Osteocyte (in vitro differentiated cells): ENCODE measurements at regions not wholly inside any gene's neighbourhood (a gene's known extent, or its start where the extent isn't known, plus 50 kb on each side); places are given as distances from the start of the nearest gene placed in this dataset.

ENCODE experiments used
- DNase-seq: peaks from one replicate; pipeline ENCODE4 v3.0.0; 2021; ENCODE audit warnings: mixed read lengths; ENCODE audit not compliant: unreplicated experiment; ENCODE audit errors: extremely low spot score
- H3K27ac Mint-ChIP-seq: one replicate; pipeline ENCODE4 v1.8.0; 2021; ENCODE audit warnings: mild to moderate bottlenecking, mixed read lengths; ENCODE audit not compliant: unreplicated experiment
- H3K27me3 Mint-ChIP-seq: one replicate; pipeline ENCODE4 v1.8.0; 2021; ENCODE audit warnings: mixed read lengths; ENCODE audit not compliant: unreplicated experiment
- H3K36me3 Mint-ChIP-seq: one replicate; pipeline ENCODE4 v1.8.0; 2021; ENCODE audit warnings: mixed read lengths; ENCODE audit not compliant: unreplicated experiment
- H3K4me1 Mint-ChIP-seq: one replicate; pipeline ENCODE4 v1.8.0; 2021; ENCODE audit warnings: mixed read lengths; ENCODE audit not compliant: unreplicated experiment
- H3K4me3 Mint-ChIP-seq: one replicate; pipeline ENCODE4 v1.8.0; 2021; ENCODE audit warnings: mild to moderate bottlenecking, moderate library complexity, mixed read lengths; ENCODE audit not compliant: unreplicated experiment
- H3K9me3 Mint-ChIP-seq: one replicate; pipeline ENCODE4 v1.8.0; 2021; ENCODE audit warnings: mixed read lengths; ENCODE audit not compliant: unreplicated experiment
- TF ChIP-seq, protein P1 (sequence below): fragments of 200-600 bp; sonication (generic); IDR thresholded peaks from 2 replicates; pipeline ENCODE4 v1.5.0; 2021; ENCODE audit warnings: antibody characterized with exemption, mild to moderate bottlenecking, moderate library complexity

- H3K4me3 Mint-ChIP-seq, result no peak overlapping the region
- no peaks in the 10 kb centered on the region for H3K4me1 Mint-ChIP-seq
- DNase-seq, result no peak
- no peak overlapping the region for H3K27ac Mint-ChIP-seq
- TF ChIP-seq, protein P1, sequence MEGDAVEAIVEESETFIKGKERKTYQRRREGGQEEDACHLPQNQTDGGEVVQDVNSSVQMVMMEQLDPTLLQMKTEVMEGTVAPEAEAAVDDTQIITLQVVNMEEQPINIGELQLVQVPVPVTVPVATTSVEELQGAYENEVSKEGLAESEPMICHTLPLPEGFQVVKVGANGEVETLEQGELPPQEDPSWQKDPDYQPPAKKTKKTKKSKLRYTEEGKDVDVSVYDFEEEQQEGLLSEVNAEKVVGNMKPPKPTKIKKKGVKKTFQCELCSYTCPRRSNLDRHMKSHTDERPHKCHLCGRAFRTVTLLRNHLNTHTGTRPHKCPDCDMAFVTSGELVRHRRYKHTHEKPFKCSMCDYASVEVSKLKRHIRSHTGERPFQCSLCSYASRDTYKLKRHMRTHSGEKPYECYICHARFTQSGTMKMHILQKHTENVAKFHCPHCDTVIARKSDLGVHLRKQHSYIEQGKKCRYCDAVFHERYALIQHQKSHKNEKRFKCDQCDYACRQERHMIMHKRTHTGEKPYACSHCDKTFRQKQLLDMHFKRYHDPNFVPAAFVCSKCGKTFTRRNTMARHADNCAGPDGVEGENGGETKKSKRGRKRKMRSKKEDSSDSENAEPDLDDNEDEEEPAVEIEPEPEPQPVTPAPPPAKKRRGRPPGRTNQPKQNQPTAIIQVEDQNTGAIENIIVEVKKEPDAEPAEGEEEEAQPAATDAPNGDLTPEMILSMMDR, result no peak
- H3K9me3 Mint-ChIP-seq, result no peaks in the 10 kb centered on the region
- H3K27me3 Mint-ChIP-seq, result no peaks in the 10 kb centered on the region
- H3K36me3 Mint-ChIP-seq, result no peaks in the 10 kb centered on the region
Observed at GRCh38 chr18:32529722-32530420, 59.2 kb upstream of the GAREM1 start.

DNA sequence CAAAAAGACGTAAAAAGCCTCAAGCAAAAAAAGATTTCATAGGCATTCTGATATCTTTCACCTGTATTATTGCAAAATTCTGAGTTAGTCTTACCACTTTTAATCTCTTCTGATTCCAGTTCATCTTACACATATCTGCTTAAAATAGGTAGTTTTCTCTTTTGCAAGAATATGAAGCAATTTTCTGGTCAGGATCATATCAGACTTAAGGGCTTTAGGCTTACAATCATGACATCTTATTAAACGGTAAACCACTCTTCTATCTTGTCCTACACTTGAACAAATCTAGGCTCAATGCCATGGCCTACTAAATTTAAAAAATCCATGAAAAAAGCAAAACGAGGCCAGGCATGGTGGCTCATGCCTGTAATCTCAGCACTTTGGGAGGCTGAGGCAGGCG, 50.1 kb upstream of the GAREM1 start:
- Mint-ChIP-seq H3K4me3 (no peak overlapping the region), H3K27me3 (peaks cover 25% of the 10 kb centered on the region), H3K4me1 (no peaks in the 10 kb centered on the region), H3K36me3 (no peaks in the 10 kb centered on the region), H3K9me3 (no peaks in the 10 kb centered on the region), H3K27ac (no peak overlapping the region)
- DNase-seq, result no peak
- TF ChIP-seq, protein P1, result no peak
